Right lobe of liver (tissue), 4 donors: ENCODE measurements at regions not wholly inside any gene's neighbourhood (a gene's known extent, or its start where the extent isn't known, plus 50 kb on each side); places are given as distances from the start of the nearest gene placed in this dataset.

Experiments
- POLR2A ChIP-seq: fragments of 450-650 bp; IDR thresholded peaks from one replicate; pipeline ENCODE4 v1.6.1; 2017; ENCODE audit warnings: antibody characterized with exemption, mild to moderate bottlenecking
- TF ChIP-seq, protein P1 (sequence below), 4 donors: fragments of 200-600 bp in 3 of 4; fragments of 450-650 bp in 1 of 4; IDR thresholded peaks; one replicate each; pipeline versions ENCODE4 v1.5.1 to v1.8.0; 2016 to 2022; ENCODE audit warnings: antibody characterized with exemption in 4 of 4, mild to moderate bottlenecking in 2 of 4
- donor health status: DM: no; HTN: no; CAD: no.
- donor health status: DM: no; HTN: no; CAD: no.
- donor health status: DM: no; HTN: yes; CAD: no.

DNA sequence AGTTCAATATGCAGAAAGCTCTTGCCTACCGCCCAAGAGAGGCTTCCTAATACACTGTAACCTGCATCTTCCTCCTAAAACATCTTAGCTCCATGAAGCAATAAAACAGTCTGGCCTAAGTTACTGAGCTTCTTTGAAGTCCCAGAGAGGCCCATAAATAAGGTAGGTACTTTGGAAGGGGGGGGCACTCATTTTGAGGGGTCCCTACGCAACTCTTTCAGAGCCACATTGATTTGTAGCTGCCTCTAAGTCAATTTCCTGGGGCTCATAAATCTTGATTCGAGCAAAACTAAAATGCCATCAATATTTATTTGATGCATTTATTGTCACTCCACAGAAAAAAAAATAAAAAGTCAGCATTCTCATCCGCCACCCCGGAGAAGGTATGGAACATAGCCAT, 60.4 kb upstream of the SIX2 start:
- no peak for TF ChIP-seq POLR2A
- TF ChIP-seq, protein P1, sequence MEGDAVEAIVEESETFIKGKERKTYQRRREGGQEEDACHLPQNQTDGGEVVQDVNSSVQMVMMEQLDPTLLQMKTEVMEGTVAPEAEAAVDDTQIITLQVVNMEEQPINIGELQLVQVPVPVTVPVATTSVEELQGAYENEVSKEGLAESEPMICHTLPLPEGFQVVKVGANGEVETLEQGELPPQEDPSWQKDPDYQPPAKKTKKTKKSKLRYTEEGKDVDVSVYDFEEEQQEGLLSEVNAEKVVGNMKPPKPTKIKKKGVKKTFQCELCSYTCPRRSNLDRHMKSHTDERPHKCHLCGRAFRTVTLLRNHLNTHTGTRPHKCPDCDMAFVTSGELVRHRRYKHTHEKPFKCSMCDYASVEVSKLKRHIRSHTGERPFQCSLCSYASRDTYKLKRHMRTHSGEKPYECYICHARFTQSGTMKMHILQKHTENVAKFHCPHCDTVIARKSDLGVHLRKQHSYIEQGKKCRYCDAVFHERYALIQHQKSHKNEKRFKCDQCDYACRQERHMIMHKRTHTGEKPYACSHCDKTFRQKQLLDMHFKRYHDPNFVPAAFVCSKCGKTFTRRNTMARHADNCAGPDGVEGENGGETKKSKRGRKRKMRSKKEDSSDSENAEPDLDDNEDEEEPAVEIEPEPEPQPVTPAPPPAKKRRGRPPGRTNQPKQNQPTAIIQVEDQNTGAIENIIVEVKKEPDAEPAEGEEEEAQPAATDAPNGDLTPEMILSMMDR (IDR thresholded peaks at IDR 0.05): no peak
